ENCODE measurements at regions not wholly inside any gene's neighbourhood (a gene's known extent, or its start where the extent isn't known, plus 50 kb on each side); places are given as distances from the start of the nearest gene placed in this dataset.

DNA sequence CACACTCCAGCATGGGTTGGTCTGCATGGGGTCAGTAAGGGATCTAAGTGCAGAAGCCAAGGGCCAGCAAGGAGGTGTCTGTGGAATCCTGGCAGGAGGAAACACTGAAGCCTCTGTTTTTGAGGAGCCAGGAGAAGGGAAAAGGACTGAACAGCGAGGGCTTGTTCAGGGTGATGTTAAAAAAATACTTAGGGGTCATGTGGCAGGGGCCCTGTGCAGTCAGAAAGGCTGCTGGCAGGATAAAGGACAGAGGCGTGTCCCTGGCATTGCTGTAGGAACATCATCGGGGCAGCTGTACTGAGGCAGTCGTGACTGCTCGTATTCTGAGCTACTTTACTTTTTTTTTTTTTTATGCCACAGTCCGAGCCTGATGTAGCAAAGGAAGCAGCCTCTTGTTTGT lies 127.1 kb upstream of the ZFP64 start:
- TF ChIP-seq EGR1 (IDR thresholded peaks at IDR 0.05; ENCODE audit: low read depth in 2 of 2), result no peak
- TF ChIP-seq, protein P1, sequence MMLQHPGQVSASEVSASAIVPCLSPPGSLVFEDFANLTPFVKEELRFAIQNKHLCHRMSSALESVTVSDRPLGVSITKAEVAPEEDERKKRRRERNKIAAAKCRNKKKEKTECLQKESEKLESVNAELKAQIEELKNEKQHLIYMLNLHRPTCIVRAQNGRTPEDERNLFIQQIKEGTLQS (IDR thresholded peaks at IDR 0.05), result no peak
- TF ChIP-seq, protein P2, sequence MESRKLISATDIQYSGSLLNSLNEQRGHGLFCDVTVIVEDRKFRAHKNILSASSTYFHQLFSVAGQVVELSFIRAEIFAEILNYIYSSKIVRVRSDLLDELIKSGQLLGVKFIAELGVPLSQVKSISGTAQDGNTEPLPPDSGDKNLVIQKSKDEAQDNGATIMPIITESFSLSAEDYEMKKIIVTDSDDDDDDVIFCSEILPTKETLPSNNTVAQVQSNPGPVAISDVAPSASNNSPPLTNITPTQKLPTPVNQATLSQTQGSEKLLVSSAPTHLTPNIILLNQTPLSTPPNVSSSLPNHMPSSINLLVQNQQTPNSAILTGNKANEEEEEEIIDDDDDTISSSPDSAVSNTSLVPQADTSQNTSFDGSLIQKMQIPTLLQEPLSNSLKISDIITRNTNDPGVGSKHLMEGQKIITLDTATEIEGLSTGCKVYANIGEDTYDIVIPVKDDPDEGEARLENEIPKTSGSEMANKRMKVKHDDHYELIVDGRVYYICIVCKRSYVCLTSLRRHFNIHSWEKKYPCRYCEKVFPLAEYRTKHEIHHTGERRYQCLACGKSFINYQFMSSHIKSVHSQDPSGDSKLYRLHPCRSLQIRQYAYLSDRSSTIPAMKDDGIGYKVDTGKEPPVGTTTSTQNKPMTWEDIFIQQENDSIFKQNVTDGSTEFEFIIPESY (IDR thresholded peaks at IDR 0.05), result no peak
- TF ChIP-seq, protein P3, sequence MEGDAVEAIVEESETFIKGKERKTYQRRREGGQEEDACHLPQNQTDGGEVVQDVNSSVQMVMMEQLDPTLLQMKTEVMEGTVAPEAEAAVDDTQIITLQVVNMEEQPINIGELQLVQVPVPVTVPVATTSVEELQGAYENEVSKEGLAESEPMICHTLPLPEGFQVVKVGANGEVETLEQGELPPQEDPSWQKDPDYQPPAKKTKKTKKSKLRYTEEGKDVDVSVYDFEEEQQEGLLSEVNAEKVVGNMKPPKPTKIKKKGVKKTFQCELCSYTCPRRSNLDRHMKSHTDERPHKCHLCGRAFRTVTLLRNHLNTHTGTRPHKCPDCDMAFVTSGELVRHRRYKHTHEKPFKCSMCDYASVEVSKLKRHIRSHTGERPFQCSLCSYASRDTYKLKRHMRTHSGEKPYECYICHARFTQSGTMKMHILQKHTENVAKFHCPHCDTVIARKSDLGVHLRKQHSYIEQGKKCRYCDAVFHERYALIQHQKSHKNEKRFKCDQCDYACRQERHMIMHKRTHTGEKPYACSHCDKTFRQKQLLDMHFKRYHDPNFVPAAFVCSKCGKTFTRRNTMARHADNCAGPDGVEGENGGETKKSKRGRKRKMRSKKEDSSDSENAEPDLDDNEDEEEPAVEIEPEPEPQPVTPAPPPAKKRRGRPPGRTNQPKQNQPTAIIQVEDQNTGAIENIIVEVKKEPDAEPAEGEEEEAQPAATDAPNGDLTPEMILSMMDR (IDR thresholded peaks at IDR 0.05; ENCODE audit: low read depth, low read length, missing input control), result no peak
- no peak for TF ChIP-seq NR2F2 (IDR thresholded peaks at IDR 0.05)
- no peak for TF ChIP-seq RAD21 (IDR thresholded peaks at IDR 0.05)
- no peak for TF ChIP-seq JUND (IDR thresholded peaks at IDR 0.05)
- TF ChIP-seq GABPA (IDR thresholded peaks at IDR 0.05 in 1 of 2, conservative IDR thresholded peaks at IDR 0.05 in 1 of 2), result no peak
